ENCODE measurements at regions not wholly inside any gene's neighbourhood (a gene's known extent, or its start where the extent isn't known, plus 50 kb on each side); places are given as distances from the start of the nearest gene placed in this dataset.

DNA sequence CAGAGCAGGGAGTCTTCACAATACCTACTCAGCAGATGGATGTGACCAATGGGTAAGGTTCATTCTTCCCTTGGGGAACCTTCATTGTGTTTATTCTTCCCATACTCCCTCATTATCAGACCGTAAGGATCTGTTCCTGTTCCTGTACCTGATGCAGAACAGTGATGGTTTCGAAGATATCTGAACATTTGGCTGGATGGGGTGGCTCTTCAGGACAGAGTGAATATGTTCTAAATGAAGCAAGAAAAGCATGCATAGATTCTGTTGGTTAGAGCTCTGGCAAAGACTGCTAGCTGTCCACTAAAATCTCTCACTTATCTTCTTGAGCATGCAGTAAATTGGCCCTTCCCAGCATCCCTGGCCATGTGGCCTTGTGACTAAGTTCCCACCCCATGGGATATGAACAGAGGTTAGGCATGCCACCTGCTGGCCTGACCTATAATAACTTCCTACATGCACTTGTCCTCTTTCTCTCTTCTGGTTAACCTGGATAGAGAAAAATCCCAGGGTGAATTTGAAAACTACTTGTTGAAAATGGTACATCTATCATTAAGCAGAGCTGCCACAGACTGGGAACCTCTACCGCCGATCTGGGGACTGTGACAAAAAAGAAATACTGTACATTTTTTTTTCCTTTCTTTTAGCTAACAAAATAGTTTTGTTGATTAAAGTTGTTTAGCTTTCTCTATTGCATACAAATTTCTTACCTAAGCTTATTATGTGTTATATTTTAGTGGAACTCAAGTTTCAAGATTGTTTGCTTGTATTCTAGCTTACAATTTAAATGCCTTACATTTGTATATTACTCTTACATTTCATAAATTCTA lies 60.0 kb upstream of the BANK1 start:
- Histone ChIP-seq H3K27ac (ENCODE audit: low read length) (no peak overlapping the region), H3K4me1 (ENCODE audit: control insufficient read depth, insufficient read depth, low read length) (no peaks in the 10 kb centered on the region), H3K27me3 (ENCODE audit: control insufficient read depth, insufficient read depth, low read length) (no peaks in the 10 kb centered on the region), H3K9me3 (ENCODE audit: control insufficient read depth, insufficient read depth, low read depth, low read length) (no peaks in the 10 kb centered on the region), H3K36me3 (ENCODE audit: control insufficient read depth, insufficient read depth, low read length) (no peaks in the 10 kb centered on the region), H3K4me3 (ENCODE audit: low read depth in 2 of 2, low read length in 2 of 2) (no peak overlapping the region)
- no TSS peak for BruUV-seq (replicated peaks)
- intact Hi-C loops (cut with micrococcal nuclease; ENCODE audit: unreplicated experiment): no loop called here
- ATAC-seq (peak; percentile 71), DNase-seq (ENCODE audit: low read depth, low spot score) (peak; percentile 38)
- in situ Hi-C loops (cut with HindIII; ENCODE audit: low pct_unique_long_range_greater_than_20kb, low sequenced_read_pairs): no loop called here
- POLR2A ChIA-PET: interaction anchor here (0.7 kb wide), 1 partner anchor 47 kb away, joined by 5 read pairs; no protein-coding TSS in a partner anchor
- CTCF ChIA-PET: no interaction called here
- TF ChIP-seq TCF7L2 (IDR thresholded peaks at IDR 0.05; ENCODE audit: low read depth, low read length) (no peak), POLR2AphosphoS5 (IDR thresholded peaks at IDR 0.05; ENCODE audit: low read depth, low read length) (no peak)
- TF ChIP-seq, protein P1, sequence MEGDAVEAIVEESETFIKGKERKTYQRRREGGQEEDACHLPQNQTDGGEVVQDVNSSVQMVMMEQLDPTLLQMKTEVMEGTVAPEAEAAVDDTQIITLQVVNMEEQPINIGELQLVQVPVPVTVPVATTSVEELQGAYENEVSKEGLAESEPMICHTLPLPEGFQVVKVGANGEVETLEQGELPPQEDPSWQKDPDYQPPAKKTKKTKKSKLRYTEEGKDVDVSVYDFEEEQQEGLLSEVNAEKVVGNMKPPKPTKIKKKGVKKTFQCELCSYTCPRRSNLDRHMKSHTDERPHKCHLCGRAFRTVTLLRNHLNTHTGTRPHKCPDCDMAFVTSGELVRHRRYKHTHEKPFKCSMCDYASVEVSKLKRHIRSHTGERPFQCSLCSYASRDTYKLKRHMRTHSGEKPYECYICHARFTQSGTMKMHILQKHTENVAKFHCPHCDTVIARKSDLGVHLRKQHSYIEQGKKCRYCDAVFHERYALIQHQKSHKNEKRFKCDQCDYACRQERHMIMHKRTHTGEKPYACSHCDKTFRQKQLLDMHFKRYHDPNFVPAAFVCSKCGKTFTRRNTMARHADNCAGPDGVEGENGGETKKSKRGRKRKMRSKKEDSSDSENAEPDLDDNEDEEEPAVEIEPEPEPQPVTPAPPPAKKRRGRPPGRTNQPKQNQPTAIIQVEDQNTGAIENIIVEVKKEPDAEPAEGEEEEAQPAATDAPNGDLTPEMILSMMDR (IDR thresholded peaks at IDR 0.05): peak; percentile 68

DNA sequence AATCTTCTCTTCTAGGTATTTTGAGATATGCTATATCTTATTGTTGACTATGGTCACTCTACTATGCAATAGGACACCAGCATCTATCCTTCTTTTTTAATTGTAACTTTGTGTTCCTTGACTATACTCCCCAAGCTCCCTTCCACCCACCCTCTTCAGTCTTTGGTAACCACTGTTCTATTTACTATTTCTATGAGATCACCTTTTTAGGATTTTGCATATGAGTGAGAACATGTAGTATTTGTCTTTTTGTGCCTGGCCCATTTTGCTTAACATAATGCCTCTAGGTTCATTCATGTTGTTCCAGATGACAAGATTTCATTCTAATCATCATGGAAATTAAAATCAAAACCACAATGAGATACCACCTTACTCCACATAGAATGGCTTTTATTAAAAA lies 63.3 kb upstream of the BANK1 start:
- Histone ChIP-seq H3K27me3 (ENCODE audit: control insufficient read depth, insufficient read depth, low read length) (no peaks in the 10 kb centered on the region), H3K9me3 (ENCODE audit: control insufficient read depth, insufficient read depth, low read depth, low read length) (no peaks in the 10 kb centered on the region), H3K4me3 (ENCODE audit: low read depth in 2 of 2, low read length in 2 of 2) (no peak overlapping the region), H3K27ac (ENCODE audit: low read length) (no peak overlapping the region), H3K36me3 (ENCODE audit: control insufficient read depth, insufficient read depth, low read length) (no peaks in the 10 kb centered on the region), H3K4me1 (ENCODE audit: control insufficient read depth, insufficient read depth, low read length) (no peaks in the 10 kb centered on the region)
- no TSS peak for BruUV-seq (replicated peaks)
- intact Hi-C loops (cut with micrococcal nuclease; ENCODE audit: unreplicated experiment) (no loop called here), in situ Hi-C loops (cut with HindIII; ENCODE audit: low pct_unique_long_range_greater_than_20kb, low sequenced_read_pairs) (no loop called here)
- TF ChIP-seq, protein P2, sequence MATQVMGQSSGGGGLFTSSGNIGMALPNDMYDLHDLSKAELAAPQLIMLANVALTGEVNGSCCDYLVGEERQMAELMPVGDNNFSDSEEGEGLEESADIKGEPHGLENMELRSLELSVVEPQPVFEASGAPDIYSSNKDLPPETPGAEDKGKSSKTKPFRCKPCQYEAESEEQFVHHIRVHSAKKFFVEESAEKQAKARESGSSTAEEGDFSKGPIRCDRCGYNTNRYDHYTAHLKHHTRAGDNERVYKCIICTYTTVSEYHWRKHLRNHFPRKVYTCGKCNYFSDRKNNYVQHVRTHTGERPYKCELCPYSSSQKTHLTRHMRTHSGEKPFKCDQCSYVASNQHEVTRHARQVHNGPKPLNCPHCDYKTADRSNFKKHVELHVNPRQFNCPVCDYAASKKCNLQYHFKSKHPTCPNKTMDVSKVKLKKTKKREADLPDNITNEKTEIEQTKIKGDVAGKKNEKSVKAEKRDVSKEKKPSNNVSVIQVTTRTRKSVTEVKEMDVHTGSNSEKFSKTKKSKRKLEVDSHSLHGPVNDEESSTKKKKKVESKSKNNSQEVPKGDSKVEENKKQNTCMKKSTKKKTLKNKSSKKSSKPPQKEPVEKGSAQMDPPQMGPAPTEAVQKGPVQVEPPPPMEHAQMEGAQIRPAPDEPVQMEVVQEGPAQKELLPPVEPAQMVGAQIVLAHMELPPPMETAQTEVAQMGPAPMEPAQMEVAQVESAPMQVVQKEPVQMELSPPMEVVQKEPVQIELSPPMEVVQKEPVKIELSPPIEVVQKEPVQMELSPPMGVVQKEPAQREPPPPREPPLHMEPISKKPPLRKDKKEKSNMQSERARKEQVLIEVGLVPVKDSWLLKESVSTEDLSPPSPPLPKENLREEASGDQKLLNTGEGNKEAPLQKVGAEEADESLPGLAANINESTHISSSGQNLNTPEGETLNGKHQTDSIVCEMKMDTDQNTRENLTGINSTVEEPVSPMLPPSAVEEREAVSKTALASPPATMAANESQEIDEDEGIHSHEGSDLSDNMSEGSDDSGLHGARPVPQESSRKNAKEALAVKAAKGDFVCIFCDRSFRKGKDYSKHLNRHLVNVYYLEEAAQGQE (IDR thresholded peaks at IDR 0.05; ENCODE audit: insufficient read depth in 1 of 2, low read depth in 2 of 2, low read length in 1 of 2): no peak
- TF ChIP-seq SIN3A (IDR thresholded peaks at IDR 0.05; ENCODE audit: borderline replicate concordance, insufficient read depth, low read depth, low read length) (no peak), POLR2AphosphoS5 (IDR thresholded peaks at IDR 0.05; ENCODE audit: low read depth, low read length) (no peak)
- ChIA-PET CTCF (no interaction called here), POLR2A (no interaction called here)
- DNase-seq (ENCODE audit: low read depth, low spot score) (no peak), ATAC-seq (no peak)

DNA sequence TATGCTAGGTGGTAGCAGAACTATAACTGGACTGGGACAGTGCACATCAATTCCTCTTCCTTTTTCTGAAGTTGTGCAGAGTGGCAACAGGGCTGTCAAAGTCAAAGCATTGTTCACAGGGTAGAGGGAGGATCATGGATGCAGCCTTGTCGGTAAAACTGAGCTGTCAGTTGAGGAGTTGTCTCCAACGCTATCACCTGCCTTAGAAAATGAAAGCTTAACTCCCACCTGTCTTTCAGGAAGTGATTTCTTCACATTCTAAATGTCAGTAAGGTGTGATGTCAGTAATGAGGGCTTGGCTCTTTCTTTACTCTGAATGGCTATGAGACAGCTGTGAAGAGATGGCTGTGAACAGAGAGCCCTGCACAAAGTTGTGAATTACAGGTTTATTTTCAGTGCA lies 66.4 kb upstream of the BANK1 start:
- no TSS peak for BruUV-seq (replicated peaks)
- no peaks in the 10 kb centered on the region for H3K4me1 ChIP-seq (ENCODE audit: control insufficient read depth, insufficient read depth, low read length)
- DNase-seq (ENCODE audit: low read depth, low spot score) (no peak), ATAC-seq (no peak)
- H3K9me3 ChIP-seq (ENCODE audit: control insufficient read depth, insufficient read depth, low read depth, low read length): no peaks in the 10 kb centered on the region
- H3K27ac ChIP-seq (ENCODE audit: low read length): no peak overlapping the region
- in situ Hi-C loops (cut with HindIII; ENCODE audit: low pct_unique_long_range_greater_than_20kb, low sequenced_read_pairs): no loop called here
- no peaks in the 10 kb centered on the region for H3K27me3 ChIP-seq (ENCODE audit: control insufficient read depth, insufficient read depth, low read length)
- intact Hi-C loops (cut with micrococcal nuclease; ENCODE audit: unreplicated experiment): no loop called here
- ChIA-PET CTCF (no interaction called here), POLR2A (no interaction called here)
- no peaks in the 10 kb centered on the region for H3K36me3 ChIP-seq (ENCODE audit: control insufficient read depth, insufficient read depth, low read length)
- no peak overlapping the region for H3K4me3 ChIP-seq (ENCODE audit: low read depth in 2 of 2, low read length in 2 of 2)
- TF ChIP-seq, protein P1 (IDR thresholded peaks at IDR 0.05): no peak
- no peak for TF ChIP-seq POLR2AphosphoS5 (IDR thresholded peaks at IDR 0.05; ENCODE audit: low read depth, low read length)
- TF ChIP-seq, protein P2 (IDR thresholded peaks at IDR 0.05; ENCODE audit: insufficient read depth in 1 of 2, low read depth in 2 of 2, low read length in 1 of 2): no peak
- no peak for TF ChIP-seq SIN3A (IDR thresholded peaks at IDR 0.05; ENCODE audit: borderline replicate concordance, insufficient read depth, low read depth, low read length)
- no peak for TF ChIP-seq TCF7L2 (IDR thresholded peaks at IDR 0.05; ENCODE audit: low read depth, low read length)
